ENCODE measurements at regions not wholly inside any gene's neighbourhood (a gene's known extent, or its start where the extent isn't known, plus 50 kb on each side); places are given as distances from the start of the nearest gene placed in this dataset.
A peak's percentile ranks its signal among the peaks of the same experiment; 100 is the strongest.

DNA sequence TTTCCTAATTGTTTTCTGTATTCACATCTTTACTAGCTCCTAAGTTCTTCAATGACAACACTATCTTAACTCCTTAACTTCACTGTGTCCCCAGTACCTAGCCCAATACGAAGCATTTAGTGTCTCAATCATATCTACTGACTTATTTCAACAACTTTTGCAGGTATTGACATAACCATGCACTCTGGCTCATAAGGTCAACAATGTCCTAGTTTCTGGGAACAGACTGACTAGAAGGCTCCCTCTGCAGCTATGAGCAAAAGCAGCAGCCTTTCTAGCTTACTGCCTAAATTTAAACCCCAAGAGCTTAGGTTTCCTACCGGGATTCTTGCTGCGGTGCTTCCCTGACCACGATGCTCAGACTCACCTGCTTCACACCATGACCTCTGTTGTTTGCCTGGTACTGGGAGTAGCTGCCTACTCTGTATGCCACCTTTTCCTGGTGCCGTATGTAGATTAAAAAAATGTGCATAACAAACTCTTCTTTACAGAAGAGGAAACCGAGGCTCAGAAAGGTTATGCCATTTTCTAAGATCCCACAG, 767.7 kb downstream of the TUSC7 start:
- Histone ChIP-seq H3K9me3 (ENCODE audit: insufficient read depth in 2 of 2, low read depth in 1 of 2, low read length in 1 of 2) (no peaks in the 10 kb centered on the region), H2AK5ac (ENCODE audit: low read depth, low read length) (no peak overlapping the region), H2BK12ac (ENCODE audit: low read depth, low read length) (no peak overlapping the region), H4K91ac (replicated peaks; ENCODE audit: insufficient read length, low read length) (no peak overlapping the region), H3K4me1 (replicated peaks in 1 of 4; ENCODE audit: control insufficient read depth in 3 of 4, insufficient read depth in 4 of 4, low read length in 3 of 4) (peaks cover 0 to 7% (median 3%) of the 10 kb centered on the region in 4 experiments; a peak in 4 of 7 replicates), H2BK120ac (replicated peaks; ENCODE audit: low read depth, low read length) (no peak overlapping the region), H3K79me2 (ENCODE audit: control insufficient read depth in 1 of 2, insufficient read depth in 2 of 2, low read length in 2 of 2) (no peaks in the 10 kb centered on the region), H4K5ac (ENCODE audit: insufficient read length, low read depth, low read length) (no peak overlapping the region), H3K79me1 (ENCODE audit: low read depth, low read length) (no peaks in the 10 kb centered on the region), H3K27ac (ENCODE audit: low read depth, low read length) (no peak overlapping the region), H3K4me3 (ENCODE audit: extremely low read depth in 1 of 4, insufficient read depth in 2 of 4, low read depth in 3 of 4, low read length in 4 of 4) (no peak overlapping the region), H3K4ac (replicated peaks; ENCODE audit: insufficient read length, low read depth, low read length) (no peak overlapping the region), H2BK20ac (ENCODE audit: low read length) (no peak overlapping the region), H2BK5ac (ENCODE audit: low read depth, low read length) (no peak overlapping the region), H3K23ac (ENCODE audit: insufficient read length) (no peak overlapping the region), H2AFZ (ENCODE audit: low read length) (no peak overlapping the region), H4K20me1 (replicated peaks in 1 of 2; ENCODE audit: control insufficient read depth in 1 of 2, insufficient read depth in 2 of 2, low read length in 2 of 2) (no peaks in the 10 kb centered on the region), H3K56ac (replicated peaks; ENCODE audit: insufficient read length, low read depth, low read length) (no peak overlapping the region), H3K4me2 (ENCODE audit: insufficient read depth in 1 of 2, low read depth in 2 of 2, low read length in 2 of 2) (no peak overlapping the region), H3K27me3 (replicated peaks in 1 of 4; ENCODE audit: control insufficient read depth in 3 of 4, extremely low read depth in 1 of 4, insufficient read depth in 3 of 4, low read length in 3 of 4) (no peaks in the 10 kb centered on the region), H2BK15ac (ENCODE audit: low read length) (no peak overlapping the region), H3K36me3 (ENCODE audit: control insufficient read depth in 2 of 4, insufficient read depth in 4 of 4, low read length in 3 of 4) (no peaks in the 10 kb centered on the region), H3K14ac (ENCODE audit: insufficient read length) (no peak overlapping the region), H3K9ac (replicated peaks in 1 of 4; ENCODE audit: extremely low read depth in 1 of 4, low read depth in 3 of 4, low read length in 3 of 4) (no peak overlapping the region), H3K23me2 (ENCODE audit: low read depth, low read length) (no peaks in the 10 kb centered on the region), H4K8ac (ENCODE audit: extremely low read depth, insufficient read depth, low read length) (no peak overlapping the region), H3K18ac (ENCODE audit: extremely low read depth, low read length) (no peak overlapping the region)
- ChIA-PET CTCF (ENCODE audit: partially characterized antibody) (no interaction called here), POLR2A (ENCODE audit: partially characterized antibody) (no interaction called here)
- TF ChIP-seq SIN3A (conservative IDR thresholded peaks at IDR 0.05 in 1 of 2, IDR thresholded peaks at IDR 0.05 in 1 of 2; ENCODE audit: low read depth in 1 of 2, low read length in 2 of 2) (no peak), RAD21 (IDR thresholded peaks at IDR 0.05 in 1 of 2, conservative IDR thresholded peaks at IDR 0.05 in 1 of 2; ENCODE audit: low read depth in 2 of 2, low read length in 2 of 2) (peak in 1 of 2 experiments; percentile 18; a peak in 2 of 4 replicates), CBX5 (IDR thresholded peaks at IDR 0.05; ENCODE audit: low read depth, low read length) (no peak), SP4 (IDR thresholded peaks at IDR 0.05; ENCODE audit: low read length) (no peak)
- 78% methylated on average over 6 of the region's 6 CpGs; no CpG with 5 or more reads in 1 of the 2 experiments for WGBS, 2 experiments (ENCODE audit: extremely low coverage in 1 of 2, insufficient coverage in 1 of 2, insufficient read length in 1 of 2, insufficient replicate concordance in 2 of 2, low coverage in 1 of 2, low lambda C conversion rate in 2 of 2, missing lambda C conversion rate in 1 of 2)
- FAIRE-seq (no peak), DNase-seq (ENCODE audit: low read depth in 1 of 2, low spot score in 2 of 2) (no peak)
